GM23338 (cell line): ENCODE measurements at regions not wholly inside any gene's neighbourhood (a gene's known extent, or its start where the extent isn't known, plus 50 kb on each side); places are given as distances from the start of the nearest gene placed in this dataset.
"Not testable (repeated sequence)": the region's sequence is repeated elsewhere in the genome, so short reads cannot be mapped to it uniquely, and the experiment has no call there.

Source experiments
- CTCF ChIP-seq, 2 experiments: fragments of 200-600 bp in 1 of 2; sonication (generic) in 1 of 2; conservative IDR thresholded peaks; 2 replicates each; pipeline versions ENCODE4 v1.5.1 to v1.6.1; 2016 to 2017; ENCODE audit warnings: antibody characterized with exemption in 2 of 2, low read depth in 2 of 2, mild to moderate bottlenecking in 2 of 2, moderate library complexity in 1 of 2
- POLR2AphosphoS5 ChIP-seq: IDR thresholded peaks from 2 replicates; pipeline ENCODE4 v1.6.1; 2016; ENCODE audit warnings: antibody characterized with exemption, low read depth
- STAT1 ChIP-seq: IDR thresholded peaks from one replicate; pipeline ENCODE4 v1.6.1; 2016; ENCODE audit warnings: antibody characterized with exemption; ENCODE audit not compliant: unreplicated experiment

GRCh38 chrY:9161990-9162389 is 175.3 kb upstream of the TSPY4 start:
- not testable (repeated sequence) for TF ChIP-seq CTCF (conservative IDR thresholded peaks at IDR 0.05; ENCODE audit: low read depth in 2 of 2); STAT1; POLR2AphosphoS5
